H54 (cell line): ENCODE measurements at regions not wholly inside any gene's neighbourhood (a gene's known extent, or its start where the extent isn't known, plus 50 kb on each side); places are given as distances from the start of the nearest gene placed in this dataset.

Source experiments
- DNase-seq: peaks from one replicate; pipeline ENCODE4 v3.0.0; 2011; ENCODE audit warnings: low spot score, mixed read lengths; ENCODE audit not compliant: insufficient read length
- FAIRE-seq: peaks from 3 replicates; lab custom pipeline; 2011; peaks lifted over from hg19 to GRCh38; lab: Jason Lieb, UNC
- POLR2A ChIP-seq: IDR thresholded peaks from 2 replicates; pipeline ENCODE4 v1.6.1; 2011; ENCODE audit warnings: low read depth, mild to moderate bottlenecking, low read length

GRCh38 chr20:20972490-20972889 is 133.7 kb downstream of the LINC00237 start:
- DNase-seq: no peak
- FAIRE-seq: no peak
- TF ChIP-seq POLR2A: no peak

- no peak for FAIRE-seq
- TF ChIP-seq POLR2A: no peak
- DNase-seq: no peak
Observed at GRCh38 chr20:20971810-20972209, 134.3 kb downstream of the LINC00237 start.

- DNase-seq (no peak), FAIRE-seq (no peak)
- no peak for TF ChIP-seq POLR2A
Observed at GRCh38 chr20:20970841-20971240, 135.3 kb downstream of the LINC00237 start.

- FAIRE-seq (no peak), DNase-seq (no peak)
- TF ChIP-seq POLR2A: no peak
Observed at GRCh38 chr20:20969701-20970280, 136.4 kb downstream of the LINC00237 start.

GRCh38 chr20:20967564-20968184 is 138.5 kb downstream of the LINC00237 start:
- DNase-seq: no peak
- no peak for TF ChIP-seq POLR2A
- no peak for FAIRE-seq

- DNase-seq: no peak
- no peak for TF ChIP-seq POLR2A
- FAIRE-seq: no peak
Observed at GRCh38 chr20:20966171-20966570, 140.0 kb downstream of the LINC00237 start.

GRCh38 chr20:20959031-20959755 is 147.0 kb downstream of the LINC00237 start:
- DNase-seq: no peak
- TF ChIP-seq POLR2A: no peak
- FAIRE-seq: no peak

GRCh38 chr20:20956513-20956931 is 149.6 kb downstream of the LINC00237 start:
- TF ChIP-seq POLR2A: no peak
- FAIRE-seq: no peak
- no peak for DNase-seq

- no peak for TF ChIP-seq POLR2A
- DNase-seq (no peak), FAIRE-seq (no peak)
Observed at GRCh38 chr20:20955892-20956291, 150.3 kb downstream of the LINC00237 start.

GRCh38 chr20:20953738-20954618 is 152.2 kb downstream of the LINC00237 start:
- FAIRE-seq (no peak), DNase-seq (no peak)

GRCh38 chr20:20950620-20951019 is 155.5 kb downstream of the LINC00237 start:
- DNase-seq (no peak), FAIRE-seq (no peak)
- no peak for TF ChIP-seq POLR2A

More at GRCh38 chr20:20953738-20954618, 152.2 kb downstream of the LINC00237 start:
- TF ChIP-seq POLR2A: no peak

GRCh38 chr20:20946122-20946759 is 159.9 kb downstream of the LINC00237 start:
- no peak for TF ChIP-seq POLR2A
- FAIRE-seq (no peak), DNase-seq (no peak)

GRCh38 chr20:20941468-20941889 is 164.7 kb downstream of the LINC00237 start:
- TF ChIP-seq POLR2A: no peak
- FAIRE-seq (no peak), DNase-seq (no peak)
